ENCODE measurements at regions not wholly inside any gene's neighbourhood (a gene's known extent, or its start where the extent isn't known, plus 50 kb on each side); places are given as distances from the start of the nearest gene placed in this dataset.
"Not testable (repeated sequence)": the region's sequence is repeated elsewhere in the genome, so short reads cannot be mapped to it uniquely, and the experiment has no call there.

DNA sequence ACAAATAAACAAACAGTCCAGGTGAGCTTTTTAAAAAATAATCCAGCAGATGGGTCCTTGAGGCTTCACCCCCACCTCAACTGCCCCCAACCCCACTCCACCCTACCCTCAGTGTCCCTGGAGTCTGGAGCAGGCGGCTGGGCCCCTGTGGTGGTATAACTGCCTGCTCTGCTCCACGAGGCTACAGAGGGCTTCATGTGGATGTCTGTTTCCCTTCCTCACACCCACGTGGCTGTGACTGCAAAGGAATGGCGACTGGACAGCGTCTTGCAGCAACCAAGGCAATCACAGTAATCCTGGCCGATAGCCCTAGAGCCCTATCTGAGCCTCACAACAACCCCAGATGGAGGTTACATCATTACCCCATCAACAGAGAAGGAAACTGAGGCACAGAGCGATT is 76.5 kb downstream of the SLC2A10 start:
- ATAC-seq: no peak

DNA sequence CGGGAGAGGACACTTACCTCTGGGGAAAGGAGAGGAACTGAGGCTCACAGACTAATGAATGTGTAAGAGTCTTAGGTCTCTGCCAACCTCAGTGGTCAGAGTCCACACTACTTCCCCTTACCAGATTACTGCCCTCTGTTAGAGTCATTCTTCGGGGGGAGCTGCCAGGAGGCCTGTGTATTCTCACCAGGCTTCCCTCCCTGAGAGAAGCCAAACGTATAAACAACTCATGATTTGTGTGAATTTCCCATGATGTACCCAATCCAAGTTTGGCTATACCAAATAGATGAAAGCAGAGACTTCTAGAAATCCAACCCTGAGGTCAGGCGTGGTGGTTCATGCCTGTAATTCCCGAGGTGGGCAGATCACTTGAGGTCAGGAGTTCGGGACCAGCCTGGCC is 77.1 kb downstream of the SLC2A10 start:
- no peak for ATAC-seq

DNA sequence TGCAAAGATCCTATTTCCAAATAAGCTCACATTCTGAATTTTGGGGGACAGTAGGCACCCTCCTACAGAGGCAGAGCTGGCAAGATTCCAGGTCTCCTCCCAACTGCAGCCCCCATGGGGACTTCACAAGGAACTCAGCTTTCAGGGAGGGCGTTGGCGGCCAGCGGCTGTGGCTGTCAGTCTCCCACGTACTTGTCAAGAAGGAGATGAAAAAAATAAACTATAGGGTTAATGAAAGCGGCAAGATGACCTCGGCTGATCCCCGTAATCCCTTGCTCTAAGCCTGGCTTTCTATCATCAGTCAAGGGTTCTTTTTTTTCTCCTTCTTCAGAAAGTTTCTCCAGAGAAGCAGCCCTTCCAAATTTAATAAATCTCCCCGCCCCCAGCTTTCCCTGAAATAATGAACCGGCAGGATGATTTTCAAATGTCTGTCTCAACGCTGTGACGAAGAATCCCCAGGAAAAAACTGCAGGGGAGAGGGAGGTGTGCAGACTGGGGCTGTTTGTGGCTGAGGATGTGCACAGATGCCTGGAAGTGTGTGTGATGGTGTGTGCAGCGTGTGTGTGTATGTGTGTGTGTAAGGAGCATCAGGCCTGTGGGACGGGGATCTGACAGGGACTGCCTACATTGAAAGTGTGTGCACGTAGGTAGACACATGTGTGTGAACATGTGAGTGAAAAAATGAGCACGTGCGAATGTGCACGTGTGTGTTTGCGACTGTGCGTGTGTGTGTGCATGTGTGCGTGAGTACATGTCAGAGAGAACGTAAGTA is 78.7 kb downstream of the SLC2A10 start:
- no peak for ATAC-seq

DNA sequence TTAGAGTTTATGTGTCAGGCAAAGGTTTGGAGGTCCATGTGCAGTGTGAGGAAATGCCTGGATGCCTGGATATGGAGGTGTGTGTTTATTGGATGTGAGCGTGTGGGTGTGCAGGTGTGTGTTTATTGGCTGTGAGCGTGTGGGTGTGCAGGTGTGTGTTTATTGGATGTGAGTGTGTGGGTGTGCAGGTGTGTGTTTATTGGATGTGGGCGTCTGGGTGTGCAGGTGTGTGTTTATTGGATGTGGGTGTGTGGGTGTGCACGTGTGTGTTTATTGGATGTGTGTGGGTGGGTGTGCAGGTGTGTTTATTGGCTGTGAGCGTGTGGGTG is 79.3 kb downstream of the SLC2A10 start:
- not testable (repeated sequence) for ATAC-seq

DNA sequence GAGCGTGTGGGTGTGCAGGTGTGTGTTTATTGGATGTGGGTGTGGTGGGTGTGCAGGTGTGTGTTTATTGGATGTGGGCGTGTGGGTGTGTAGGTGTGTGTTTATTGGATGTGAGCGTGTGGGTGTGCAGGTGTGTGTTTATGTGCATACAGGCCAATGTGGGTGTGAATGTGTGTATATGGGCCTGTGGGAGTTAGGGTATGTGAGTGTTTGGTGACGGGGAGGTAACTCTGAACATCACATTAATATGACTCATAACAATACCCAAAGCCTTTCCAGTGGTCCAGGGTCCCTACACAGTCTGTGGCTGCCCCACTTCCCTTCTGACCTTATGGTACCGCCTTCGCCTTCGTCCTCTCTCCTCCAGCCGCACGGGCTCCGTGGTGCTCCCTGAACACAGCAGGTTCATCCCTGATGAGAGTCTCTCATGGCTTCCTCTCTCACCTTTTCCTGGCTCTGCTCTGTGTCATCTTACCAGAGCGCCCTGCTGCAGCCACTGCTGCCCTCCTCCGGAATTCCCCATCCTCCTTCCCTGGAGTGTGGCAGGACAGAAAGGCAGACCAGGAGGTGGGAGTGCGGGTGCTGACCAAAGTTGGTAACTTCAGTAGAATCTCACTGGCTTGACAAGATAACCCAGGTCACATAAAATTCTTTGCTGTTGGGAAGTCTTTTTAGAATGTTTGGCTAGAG is 80.0 kb downstream of the SLC2A10 start:
- ATAC-seq: no peak

DNA sequence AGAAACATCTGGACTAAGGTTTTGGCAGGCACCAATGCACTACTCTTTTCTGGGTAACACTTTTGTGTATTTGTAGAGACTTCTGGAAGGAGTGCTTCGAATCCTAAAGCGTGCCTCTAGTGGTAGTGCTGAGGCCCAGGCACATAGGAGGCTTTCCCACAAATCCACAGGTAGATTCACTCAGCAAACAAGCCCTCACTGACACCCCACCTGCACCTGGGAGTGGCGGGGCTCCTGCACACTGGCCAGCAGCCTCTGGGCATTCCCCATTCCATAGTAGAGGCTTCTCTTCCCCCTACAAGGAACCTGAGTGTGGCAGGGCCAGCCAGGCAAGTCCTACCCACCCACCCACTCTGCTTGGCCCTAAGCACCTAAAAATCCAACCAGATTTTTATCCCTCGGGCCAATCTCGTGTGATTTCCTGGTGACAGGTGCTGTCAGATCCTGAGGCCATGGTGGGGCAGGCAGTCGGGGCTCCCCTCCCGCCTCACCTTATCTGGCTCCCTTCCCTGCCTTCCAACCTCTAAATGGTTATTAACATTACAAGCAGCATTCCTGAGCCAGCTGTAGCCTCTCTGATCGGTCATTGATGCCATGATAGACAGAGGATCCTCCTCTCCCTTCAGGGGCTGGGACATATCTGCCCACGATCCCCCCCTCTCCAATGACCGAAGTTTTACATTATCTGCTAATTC is 82.4 kb downstream of the SLC2A10 start:
- no peak for ATAC-seq

DNA sequence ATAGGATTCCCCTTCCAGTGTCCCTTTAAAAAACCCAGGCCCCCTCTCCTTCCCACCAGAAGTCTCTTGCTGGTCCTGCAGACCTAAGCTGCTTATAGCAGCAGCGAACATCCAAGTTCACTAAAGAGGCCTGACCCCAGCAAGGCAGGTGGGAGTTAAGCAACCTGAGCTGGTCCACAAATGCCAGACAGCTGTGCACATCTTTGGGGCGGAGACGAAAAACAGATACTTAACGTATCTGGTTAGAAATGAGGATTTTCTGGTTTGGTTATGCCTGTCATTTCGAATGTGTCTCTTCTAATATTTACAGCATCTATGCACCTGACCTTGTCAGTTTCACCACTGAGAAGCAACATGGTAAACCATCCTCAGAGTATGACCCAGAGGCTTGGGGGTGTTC is 87.8 kb downstream of the SLC2A10 start:
- ATAC-seq: no peak

DNA sequence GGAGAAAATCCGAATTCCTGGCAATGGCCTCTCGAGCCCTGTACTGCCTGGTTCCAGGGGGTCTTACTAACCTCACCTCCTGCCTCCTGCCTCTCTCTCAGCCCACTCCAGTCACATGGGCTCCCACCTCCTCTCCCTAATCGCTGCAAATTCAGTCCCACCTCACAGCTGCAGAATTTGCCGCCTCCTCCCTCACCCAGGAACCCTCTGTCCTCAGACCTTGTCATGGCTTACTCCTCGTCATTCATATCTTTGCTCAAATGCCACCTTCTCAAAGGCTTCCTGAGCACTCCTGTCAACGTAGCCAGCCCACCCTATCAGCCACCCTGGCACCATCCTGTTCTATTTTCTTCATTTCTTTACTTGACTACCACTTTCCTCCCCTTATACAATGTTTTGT is 89.0 kb downstream of the SLC2A10 start:
- no peak for ATAC-seq

DNA sequence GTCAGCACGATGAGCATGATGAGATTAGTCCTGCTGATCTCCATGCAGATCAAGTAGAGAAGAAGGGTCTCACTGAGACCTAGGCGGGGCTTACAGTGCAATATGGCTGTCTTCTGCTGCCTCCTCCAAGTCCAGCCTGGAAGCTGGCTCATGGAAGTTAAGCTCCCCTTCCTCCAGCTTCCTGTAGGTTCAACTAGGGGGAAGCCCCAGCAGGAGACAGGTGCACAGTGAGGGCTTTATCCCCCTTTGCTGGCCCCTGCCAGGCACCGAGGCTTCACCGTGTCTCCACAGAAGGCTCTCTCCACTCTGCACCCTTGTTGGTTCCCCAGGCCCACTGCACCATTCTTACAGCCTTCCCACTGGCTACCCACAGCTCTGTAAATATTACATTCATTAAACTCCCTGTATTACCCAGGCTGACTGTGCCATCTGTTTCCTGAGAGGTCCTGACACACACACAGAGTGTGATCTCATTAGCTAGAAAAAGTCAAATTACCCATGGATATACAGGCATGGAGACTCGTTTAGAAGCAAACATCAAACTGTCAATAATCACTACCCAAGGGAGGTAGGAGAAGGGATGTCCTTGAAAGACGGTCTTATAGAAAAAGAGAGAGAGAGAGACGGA is 90.4 kb downstream of the SLC2A10 start:
- ATAC-seq: no peak

DNA sequence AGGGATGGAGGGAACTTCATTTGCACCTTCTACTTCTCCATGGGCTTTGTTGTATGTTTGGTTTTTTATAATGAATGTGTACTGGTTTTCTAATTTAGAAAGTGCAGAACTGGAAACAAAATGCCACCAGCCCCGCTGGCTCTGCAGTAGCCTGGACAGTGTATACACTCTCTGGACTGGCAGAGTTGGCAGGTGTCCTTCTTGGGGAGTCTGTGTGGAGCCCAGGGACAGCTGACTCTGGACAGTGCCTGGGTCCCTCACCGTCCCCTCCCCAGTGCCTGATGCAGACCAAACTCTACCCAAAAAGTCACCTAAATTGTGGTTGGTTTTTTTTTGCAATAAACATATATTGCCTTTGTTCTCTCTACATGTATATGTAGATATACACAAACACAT is 91.0 kb downstream of the SLC2A10 start:
- no peak for ATAC-seq

DNA sequence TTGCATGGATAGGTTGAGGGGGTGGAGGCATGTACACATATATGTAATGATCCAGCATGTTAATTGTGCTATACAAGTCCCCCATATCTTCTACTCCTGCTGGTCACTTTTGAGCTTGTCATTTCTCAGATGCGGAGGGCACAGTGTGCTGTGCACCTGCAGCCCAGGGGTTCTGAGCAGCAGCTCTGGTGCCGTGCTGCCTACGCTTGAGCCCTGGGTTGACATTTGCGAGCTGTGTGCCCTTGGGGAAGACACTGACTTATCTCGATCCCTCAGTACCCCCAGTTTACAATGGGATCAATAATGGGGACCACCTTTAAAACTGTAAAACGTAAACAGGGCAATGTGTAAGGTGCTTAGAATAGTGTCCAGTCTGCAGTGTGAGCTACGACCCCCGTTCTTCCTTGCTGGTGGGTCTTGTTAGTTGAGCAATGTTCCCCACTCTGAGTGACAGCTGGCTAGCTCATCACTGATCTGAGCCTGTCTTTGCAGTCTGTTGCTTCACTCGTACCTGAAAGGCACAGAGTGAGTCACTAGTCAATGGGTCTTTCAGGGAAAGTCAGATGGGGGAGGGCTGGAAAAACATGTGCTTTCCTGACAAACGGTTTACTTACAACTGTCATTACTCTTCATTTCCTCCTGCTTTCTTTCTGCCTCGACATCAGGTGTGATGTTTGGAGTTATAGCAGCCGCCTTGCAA is 91.7 kb downstream of the SLC2A10 start:
- no peak for ATAC-seq

DNA sequence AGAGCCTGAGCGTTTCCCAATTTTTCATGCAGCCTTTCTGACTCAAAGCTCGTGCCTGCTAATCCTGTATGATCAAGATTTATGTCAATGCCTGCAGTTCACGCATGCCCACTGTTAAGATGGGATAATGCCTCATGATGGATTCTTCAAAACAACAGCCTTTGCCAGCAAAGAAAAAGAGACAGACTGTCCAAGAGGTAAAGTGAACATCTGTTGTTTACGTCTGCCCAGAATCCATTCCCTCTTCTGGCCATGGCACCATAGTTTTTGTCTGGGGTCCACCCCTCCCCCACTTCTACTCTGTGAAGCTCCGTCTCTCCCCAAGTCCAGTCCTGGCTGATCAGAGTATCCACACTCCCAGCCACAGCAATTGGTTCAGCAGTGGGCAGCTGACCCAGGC is 91.9 kb upstream of the EYA2 start:
- no peak for ATAC-seq

DNA sequence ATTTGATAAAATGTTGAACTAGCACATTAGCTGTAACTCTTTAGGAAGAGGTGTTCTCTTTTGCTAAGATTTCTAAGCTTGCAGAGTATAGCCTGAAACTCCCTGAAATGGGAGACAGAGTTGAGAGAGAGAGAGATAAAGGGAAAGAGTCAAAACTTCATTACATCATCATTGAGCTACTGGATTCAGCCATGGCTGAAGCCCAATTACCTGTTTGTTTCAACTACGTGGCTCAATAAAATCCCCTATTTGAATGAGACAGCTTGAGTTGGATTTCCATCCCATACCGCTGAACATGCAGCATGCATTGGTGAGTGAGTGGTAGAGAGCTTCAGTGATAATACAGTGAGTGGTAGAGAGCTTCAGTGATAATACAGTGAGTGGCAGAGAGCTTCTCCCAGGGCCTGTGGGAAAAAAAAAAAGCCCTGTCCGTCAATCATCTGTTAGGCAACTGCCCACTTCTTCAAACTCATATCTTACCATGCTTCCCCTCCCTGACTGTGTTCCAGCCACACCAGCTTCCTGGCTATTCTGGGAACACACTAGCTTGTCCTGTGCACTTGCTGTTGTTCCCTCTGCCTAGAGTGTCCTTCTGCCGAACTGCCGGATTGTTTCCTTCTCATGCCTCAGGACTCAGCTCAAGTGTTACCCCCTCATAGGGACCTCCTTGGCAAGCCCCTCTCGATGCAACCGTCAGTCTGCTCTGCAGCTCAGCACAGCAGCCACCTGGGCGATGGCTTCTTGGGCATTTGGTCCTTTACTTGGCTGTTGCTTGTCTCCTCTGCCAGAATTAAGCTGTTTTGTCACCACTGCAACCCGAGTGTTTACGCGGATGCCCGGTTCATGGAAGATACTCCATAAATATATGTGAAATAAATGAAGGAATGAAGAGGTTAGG is 91.3 kb upstream of the EYA2 start:
- ATAC-seq: no peak

DNA sequence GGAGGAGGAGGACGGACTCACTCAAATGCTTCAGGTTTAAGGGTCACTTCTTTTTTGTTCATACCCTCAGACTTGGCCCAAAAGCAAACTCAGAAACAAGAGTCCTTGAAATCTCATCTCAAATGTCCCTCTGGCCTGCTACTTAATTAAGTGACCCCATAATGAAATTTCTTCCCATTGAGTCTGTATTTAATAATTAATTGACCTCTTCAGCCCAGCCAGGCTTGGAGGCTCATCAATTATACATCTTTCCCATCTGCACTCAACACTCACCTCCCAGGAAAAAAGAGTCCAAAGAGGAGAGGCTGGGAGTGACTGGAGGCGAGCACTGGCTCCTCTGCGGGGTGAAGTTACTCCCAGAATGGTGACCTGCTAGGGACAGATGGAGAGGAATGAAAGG is 90.5 kb upstream of the EYA2 start:
- ATAC-seq: no peak

DNA sequence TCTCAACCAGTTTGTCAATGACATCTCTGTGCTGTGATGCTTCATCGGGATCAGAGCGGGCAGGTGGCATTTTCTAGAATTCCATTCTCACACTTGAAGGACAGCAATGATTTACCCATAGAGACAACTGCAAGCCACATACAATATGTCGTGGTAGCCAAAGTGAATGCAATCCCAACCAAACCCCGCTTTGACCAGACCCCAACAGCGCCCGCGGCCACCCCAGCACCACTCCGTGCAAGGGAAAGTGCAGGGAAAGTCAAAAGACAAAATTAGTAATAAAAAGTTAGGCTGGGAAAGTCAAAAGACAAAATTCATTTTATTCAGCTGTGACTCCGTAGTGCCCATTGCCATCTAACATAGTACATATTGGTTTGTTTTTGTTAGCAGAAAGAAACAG is 88.8 kb upstream of the EYA2 start:
- no peak for ATAC-seq

DNA sequence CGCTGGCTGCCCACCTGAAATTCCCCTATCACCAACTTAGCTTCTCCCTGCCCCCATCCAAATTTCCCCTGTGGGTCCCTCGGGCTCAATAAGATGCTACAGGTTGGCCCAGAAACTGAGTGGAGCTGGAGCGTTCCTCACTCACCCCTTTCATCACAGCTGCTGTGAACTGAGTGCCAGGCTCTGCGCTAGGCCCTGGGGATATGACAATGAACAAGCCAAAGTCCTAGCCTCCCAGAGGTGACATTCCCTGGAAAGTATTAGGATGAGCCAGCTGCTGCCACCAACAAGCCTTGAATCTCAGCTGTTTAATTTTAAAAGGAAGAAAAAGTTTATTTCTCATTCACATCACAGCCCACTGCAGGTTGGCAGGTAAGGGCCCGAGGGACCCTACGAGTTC is 86.6 kb upstream of the EYA2 start:
- ATAC-seq: no peak

DNA sequence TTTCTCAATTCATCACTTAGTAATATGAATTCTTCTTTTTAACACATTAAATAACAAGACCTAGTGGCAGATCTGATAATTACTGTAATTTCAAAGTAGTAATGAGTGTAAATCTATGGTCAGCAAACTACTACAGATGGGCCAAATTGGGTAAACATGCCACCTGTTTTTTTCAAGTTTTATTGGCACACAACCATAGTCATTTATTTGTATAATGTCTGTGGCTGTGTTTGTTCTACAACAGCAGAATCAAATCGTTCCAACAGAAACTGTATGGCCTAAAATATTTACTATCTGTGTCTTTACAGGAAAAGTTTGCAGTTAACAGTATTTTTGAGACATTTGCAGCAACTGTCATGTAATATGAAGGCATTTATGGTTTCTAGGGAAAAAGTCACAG is 86.1 kb upstream of the EYA2 start:
- ATAC-seq: no peak

DNA sequence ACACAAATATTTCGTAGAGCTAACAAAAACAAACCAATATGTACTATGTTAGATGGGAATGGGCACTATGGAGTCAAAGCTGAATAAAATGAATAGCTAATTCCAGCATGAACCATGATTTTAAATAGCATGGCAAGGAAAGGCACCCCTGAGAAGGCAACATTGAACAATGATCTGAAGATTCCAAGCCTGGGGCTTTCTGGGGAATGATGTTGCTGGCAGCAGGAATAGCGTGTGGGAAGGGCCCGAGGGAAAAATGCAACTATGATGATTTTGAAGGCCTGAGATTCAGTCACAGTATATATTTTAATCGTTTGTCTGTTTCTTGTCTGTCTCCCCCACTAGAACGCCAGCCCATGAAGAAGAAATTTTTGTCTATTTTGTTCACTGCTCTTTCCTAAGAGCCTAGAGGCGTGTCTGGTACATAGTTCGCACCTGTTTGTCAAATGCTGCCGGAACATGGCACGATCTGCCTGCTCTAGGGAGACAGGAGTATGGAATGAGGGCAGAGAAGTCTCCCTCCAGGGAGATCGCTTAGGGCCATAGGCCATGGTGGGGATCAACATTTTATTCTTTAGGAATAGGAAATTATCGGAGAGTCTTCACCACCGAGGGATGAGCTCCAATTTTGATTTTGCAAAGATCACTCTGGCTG is 84.8 kb upstream of the EYA2 start:
- no peak for ATAC-seq

DNA sequence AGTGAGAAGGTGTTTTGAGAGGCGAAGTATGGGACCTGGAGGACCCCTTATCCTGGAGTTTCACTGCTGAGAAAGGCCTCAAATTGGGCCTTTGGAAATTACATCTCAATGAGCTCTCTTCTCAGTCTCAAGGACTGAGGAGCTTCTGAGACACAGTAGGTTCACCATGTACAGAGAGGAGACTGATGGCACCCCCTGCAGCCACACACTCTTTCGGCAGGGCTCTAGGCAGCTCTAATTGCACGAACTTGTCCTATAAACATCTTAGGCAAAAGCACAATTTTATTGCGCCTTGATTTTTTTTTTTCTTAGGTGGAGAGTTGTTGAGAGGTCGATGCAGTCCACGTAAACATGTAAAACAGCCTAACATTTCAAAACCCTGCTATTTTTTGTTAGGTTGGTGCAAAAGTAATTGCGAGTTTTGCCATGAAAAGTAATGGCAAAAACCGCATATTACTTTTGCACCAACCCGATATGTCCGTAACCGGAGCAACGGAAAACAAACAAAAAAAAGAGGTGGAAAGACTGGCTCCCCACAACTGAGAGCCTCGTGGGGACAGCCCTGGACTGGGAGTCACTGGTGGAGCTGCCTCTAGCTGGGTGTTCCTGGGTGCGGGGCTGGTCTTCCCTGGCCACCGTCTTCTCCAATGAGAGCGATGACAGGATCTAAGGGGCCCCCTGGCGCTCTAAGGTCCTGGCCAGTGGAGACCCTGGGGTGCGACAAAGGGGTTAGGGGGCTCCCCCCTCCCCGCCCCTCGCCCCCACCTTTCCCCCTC is 84.0 kb upstream of the EYA2 start:
- ATAC-seq: no peak

DNA sequence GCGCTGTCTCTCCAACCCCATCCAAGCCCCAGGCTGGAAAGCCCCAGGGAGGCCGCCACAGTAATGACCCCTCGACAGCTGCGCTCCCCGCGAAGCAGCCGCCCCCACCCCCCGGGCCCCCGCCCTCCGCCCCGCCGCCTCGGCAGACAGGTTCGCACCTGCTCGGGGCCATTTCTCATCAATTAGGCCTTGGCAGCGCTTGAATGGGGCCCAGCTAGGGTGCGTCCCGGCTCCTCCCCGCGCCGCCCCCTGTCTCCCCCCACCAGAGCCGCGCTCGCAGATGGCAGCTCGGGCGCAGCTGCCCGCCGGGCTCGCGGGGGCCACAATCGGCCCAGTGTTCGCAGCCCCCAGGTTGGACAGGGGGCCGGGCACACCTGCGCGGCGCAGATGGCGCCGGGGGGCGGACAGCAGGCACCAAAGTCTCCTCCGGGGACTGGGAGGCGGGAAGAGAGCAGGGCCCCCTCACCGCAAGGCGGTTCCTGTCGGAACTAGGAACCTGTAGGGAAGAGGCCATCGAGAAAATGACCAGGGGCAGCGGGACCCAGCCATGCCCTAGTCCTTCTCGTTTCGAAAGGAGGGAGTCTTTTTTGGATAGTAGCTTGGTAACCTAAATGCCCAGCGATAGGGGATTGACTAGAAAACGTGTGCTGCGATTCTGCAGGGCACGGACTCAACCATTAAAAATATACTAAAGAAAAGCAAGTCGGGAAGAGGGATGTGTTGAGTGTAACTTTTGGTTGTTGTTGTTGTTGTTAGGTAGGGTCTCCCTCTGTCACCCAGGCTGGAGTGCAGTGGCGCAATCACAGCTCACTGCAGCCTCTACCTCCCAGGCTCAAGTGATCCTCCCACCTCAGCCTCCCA is 83.2 kb upstream of the EYA2 start:
- ATAC-seq: no peak

Data from activated CD4-positive, CD25-positive, alpha-beta regulatory T cell treated with anti-CD3 and anti-CD28 coated beads, Interleukin-2, amount 50 U/mL, for 24 hours (primary cell).